Osteoblast (primary cell): ENCODE measurements at regions not wholly inside any gene's neighbourhood (a gene's known extent, or its start where the extent isn't known, plus 50 kb on each side); places are given as distances from the start of the nearest gene placed in this dataset.

ENCODE experiments used
- DNase-seq: peaks from one replicate; pipeline ENCODE4 v3.0.0; 2011; ENCODE audit warnings: low spot score, mixed read lengths; ENCODE audit not compliant: insufficient read length; ENCODE audit errors: missing footprints
- H2AFZ ChIP-seq: 2 replicates; pipeline ENCODE4 v1.6.0; 2011; ENCODE audit warnings: mild to moderate bottlenecking, low read length
- H3K27ac ChIP-seq: 2 replicates; pipeline ENCODE4 v1.5.1; 2011; ENCODE audit warnings: mild to moderate bottlenecking, low read depth, low read length, moderate library complexity
- H3K27me3 ChIP-seq: 2 replicates; pipeline ENCODE4 v1.6.0; 2012; ENCODE audit warnings: mild to moderate bottlenecking, control low read depth, inconsistent platforms, low read length, moderate library complexity; ENCODE audit not compliant: insufficient read depth
- H3K36me3 ChIP-seq: 2 replicates; pipeline ENCODE4 v1.5.1; 2011; ENCODE audit warnings: mild to moderate bottlenecking, low read length, control low read depth, moderate library complexity; ENCODE audit not compliant: insufficient read depth
- H3K4me1 ChIP-seq: 2 replicates; pipeline ENCODE4 v1.5.1; 2011; ENCODE audit warnings: mild to moderate bottlenecking, low read length, control low read depth, moderate library complexity; ENCODE audit not compliant: insufficient read depth
- H3K4me2 ChIP-seq: 2 replicates; pipeline ENCODE4 v1.6.0; 2011; ENCODE audit warnings: mild to moderate bottlenecking, low read length; ENCODE audit not compliant: insufficient read depth
- H3K4me3 ChIP-seq: fragments of 200-600 bp; sonication (generic); 3 replicates; pipeline ENCODE4 v1.5.1; 2012; ENCODE audit warnings: mild to moderate bottlenecking, low read length, inconsistent platforms; ENCODE audit not compliant: insufficient read depth
- H3K79me2 ChIP-seq: 2 replicates; pipeline ENCODE4 v1.6.0; 2012; ENCODE audit warnings: mild to moderate bottlenecking, low read length, control low read depth, inconsistent platforms; ENCODE audit not compliant: insufficient read depth
- H3K9me3 ChIP-seq: 2 replicates; pipeline ENCODE4 v1.5.1; 2011; ENCODE audit warnings: low read depth, low read length, control low read depth
- H4K20me1 ChIP-seq: 2 replicates; pipeline ENCODE4 v1.6.0; 2012; ENCODE audit warnings: mild to moderate bottlenecking, low read length, control low read depth; ENCODE audit not compliant: insufficient read depth
- TF ChIP-seq, protein P1 (sequence below): IDR thresholded peaks from 2 replicates; pipeline ENCODE4 v1.5.1; 2011; ENCODE audit warnings: mild to moderate bottlenecking, low read depth, low read length, moderate library complexity; ENCODE audit errors: extremely low read depth

DNA sequence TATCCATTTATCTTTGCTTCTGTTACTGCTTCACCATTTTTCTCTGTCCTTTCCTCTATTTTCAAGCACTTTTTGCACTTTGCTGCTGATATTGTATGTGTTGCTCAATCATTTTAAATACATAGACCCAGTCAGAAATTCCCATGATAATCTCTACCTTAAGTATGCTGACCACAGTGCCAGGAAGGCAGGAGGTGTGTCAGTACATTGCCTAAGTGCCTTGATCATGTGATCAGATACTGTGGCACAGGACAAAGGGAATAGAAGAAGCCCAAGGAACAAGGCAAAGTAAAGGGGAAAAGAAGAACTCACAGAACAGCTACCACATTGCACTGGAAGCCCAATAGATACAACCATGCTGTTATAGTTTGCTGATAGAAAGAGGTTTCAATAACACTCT, 53.7 kb upstream of the CD36 start:
- no peaks in the 10 kb centered on the region for H3K36me3 ChIP-seq
- DNase-seq = no peak
- H4K20me1 ChIP-seq = no peaks in the 10 kb centered on the region
- H3K4me2 ChIP-seq = no peak overlapping the region
- no peaks in the 10 kb centered on the region for H3K79me2 ChIP-seq
- peaks cover 17% of the 10 kb centered on the region for H3K4me1 ChIP-seq
- H3K27me3 ChIP-seq = no peaks in the 10 kb centered on the region
- H3K4me3 ChIP-seq = no peak overlapping the region
- H3K27ac ChIP-seq = no peak overlapping the region
- TF ChIP-seq, protein P1, sequence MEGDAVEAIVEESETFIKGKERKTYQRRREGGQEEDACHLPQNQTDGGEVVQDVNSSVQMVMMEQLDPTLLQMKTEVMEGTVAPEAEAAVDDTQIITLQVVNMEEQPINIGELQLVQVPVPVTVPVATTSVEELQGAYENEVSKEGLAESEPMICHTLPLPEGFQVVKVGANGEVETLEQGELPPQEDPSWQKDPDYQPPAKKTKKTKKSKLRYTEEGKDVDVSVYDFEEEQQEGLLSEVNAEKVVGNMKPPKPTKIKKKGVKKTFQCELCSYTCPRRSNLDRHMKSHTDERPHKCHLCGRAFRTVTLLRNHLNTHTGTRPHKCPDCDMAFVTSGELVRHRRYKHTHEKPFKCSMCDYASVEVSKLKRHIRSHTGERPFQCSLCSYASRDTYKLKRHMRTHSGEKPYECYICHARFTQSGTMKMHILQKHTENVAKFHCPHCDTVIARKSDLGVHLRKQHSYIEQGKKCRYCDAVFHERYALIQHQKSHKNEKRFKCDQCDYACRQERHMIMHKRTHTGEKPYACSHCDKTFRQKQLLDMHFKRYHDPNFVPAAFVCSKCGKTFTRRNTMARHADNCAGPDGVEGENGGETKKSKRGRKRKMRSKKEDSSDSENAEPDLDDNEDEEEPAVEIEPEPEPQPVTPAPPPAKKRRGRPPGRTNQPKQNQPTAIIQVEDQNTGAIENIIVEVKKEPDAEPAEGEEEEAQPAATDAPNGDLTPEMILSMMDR = no peak
- H3K9me3 ChIP-seq = no peaks in the 10 kb centered on the region
- no peak overlapping the region for H2AFZ ChIP-seq

DNA sequence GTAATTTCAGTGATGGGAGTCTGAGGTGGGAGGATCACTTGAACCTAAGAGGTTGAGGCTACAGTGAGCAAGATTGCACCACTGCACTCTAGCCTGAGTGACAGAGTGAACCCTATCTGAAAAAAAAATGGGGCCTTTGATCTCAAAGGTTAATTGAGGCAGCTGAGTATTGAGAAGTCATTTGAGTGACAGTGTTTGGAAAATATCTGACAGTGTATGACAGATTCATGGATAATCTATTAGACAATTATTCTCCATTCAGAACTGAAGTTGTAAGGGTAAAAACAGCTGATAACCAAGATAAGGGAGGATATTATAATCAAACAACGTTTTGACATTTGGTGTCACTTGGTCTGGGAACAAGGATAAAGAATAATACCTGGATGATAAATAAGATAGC, 50.9 kb upstream of the CD36 start:
- no peaks in the 10 kb centered on the region for H3K79me2 ChIP-seq
- no peaks in the 10 kb centered on the region for H3K36me3 ChIP-seq
- DNase-seq = no peak
- H4K20me1 ChIP-seq = no peaks in the 10 kb centered on the region
- no peaks in the 10 kb centered on the region for H3K9me3 ChIP-seq
- H3K4me2 ChIP-seq = no peak overlapping the region
- TF ChIP-seq, protein P1 = no peak
- peaks cover 17% of the 10 kb centered on the region for H3K4me1 ChIP-seq
- H2AFZ ChIP-seq = no peak overlapping the region
- H3K27ac ChIP-seq = no peak overlapping the region
- no peak overlapping the region for H3K4me3 ChIP-seq
- no peaks in the 10 kb centered on the region for H3K27me3 ChIP-seq

DNA sequence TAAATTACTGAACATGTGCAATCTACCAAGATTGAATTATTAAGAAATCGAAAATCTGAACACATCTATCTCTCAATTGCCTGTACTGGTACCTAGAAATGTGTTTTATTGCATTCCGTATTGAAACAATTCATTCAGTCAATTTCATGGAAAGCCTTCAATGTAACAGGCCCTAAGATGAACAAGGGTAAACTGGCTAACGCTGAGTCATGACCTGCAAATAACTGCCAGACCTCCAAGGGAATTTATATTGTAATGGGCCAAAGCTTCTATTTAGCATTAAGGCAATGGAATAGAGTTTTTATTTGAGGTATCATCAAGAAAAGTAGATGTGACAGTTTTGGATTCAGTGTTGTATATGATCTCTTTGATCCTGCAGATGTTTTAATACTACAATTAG, 49.9 kb upstream of the CD36 start:
- DNase-seq = no peak
- H3K4me1 ChIP-seq = peaks cover 13% of the 10 kb centered on the region

More for the DNA sequence above, 49.9 kb upstream of the CD36 start:
- Histone ChIP-seq H3K9me3 (no peaks in the 10 kb centered on the region), H3K79me2 (no peaks in the 10 kb centered on the region), H3K27ac (no peak overlapping the region), H3K4me2 (no peak overlapping the region), H2AFZ (no peak overlapping the region), H3K36me3 (no peaks in the 10 kb centered on the region), H4K20me1 (no peaks in the 10 kb centered on the region), H3K27me3 (no peaks in the 10 kb centered on the region), H3K4me3 (no peak overlapping the region)
- TF ChIP-seq, protein P1 = no peak
